Cardiac septum (tissue), 1 donor: ENCODE measurements at regions not wholly inside any gene's neighbourhood (a gene's known extent, or its start where the extent isn't known, plus 50 kb on each side); places are given as distances from the start of the nearest gene placed in this dataset.
"Not testable (repeated sequence)": the region's sequence is repeated elsewhere in the genome, so short reads cannot be mapped to it uniquely, and the experiment has no call there.

ENCODE experiments used
- DNase-seq: peaks from one replicate; pipeline ENCODE4 v3.0.0-alpha.2; 2020; ENCODE audit warnings: low spot score
- intact Hi-C: fragments of 100-400 bp; cut with DNase I; formaldehyde crosslinking; loops from one replicate; pipeline ENCODE4 v1.14.0; 2022
- donor health status: DM: no; HTN: no; CAD: no.

GRCh38 chr3:3499987-3500386 is 299.2 kb upstream of the LRRN1 start:
- intact Hi-C loops = no loop called here
- no peak for DNase-seq

GRCh38 chr3:3499012-3499562 is 300.1 kb upstream of the LRRN1 start:
- no peak for DNase-seq
- intact Hi-C loops = no loop called here

- no peak for DNase-seq
- intact Hi-C loops = no loop called here
Observed at GRCh38 chr3:3495611-3496010, 303.6 kb upstream of the LRRN1 start.

- intact Hi-C loops = no loop called here
- no peak for DNase-seq
Observed at GRCh38 chr3:3476669-3477068, 297.2 kb upstream of the CRBN start.

GRCh38 chr3:3468596-3468995 is 289.1 kb upstream of the CRBN start:
- intact Hi-C loops = no loop called here
- DNase-seq = no peak

GRCh38 chr3:3464131-3464530 is 284.6 kb upstream of the CRBN start:
- intact Hi-C loops = no loop called here
- DNase-seq = no peak

- no peak for DNase-seq
- intact Hi-C loops = no loop called here
Observed at GRCh38 chr3:3461317-3461716, 281.8 kb upstream of the CRBN start.

GRCh38 chr3:3448468-3448867 is 269.0 kb upstream of the CRBN start:
- no peak for DNase-seq
- intact Hi-C loops = no loop called here

- intact Hi-C loops = no loop called here
- DNase-seq = no peak
Observed at GRCh38 chr3:3447641-3448040, 268.1 kb upstream of the CRBN start.

- intact Hi-C loops = no loop called here
- DNase-seq = no peak
Observed at GRCh38 chr3:3446251-3446650, 266.8 kb upstream of the CRBN start.

- DNase-seq = no peak
- intact Hi-C loops = no loop called here
Observed at GRCh38 chr3:3443482-3443881, 264.0 kb upstream of the CRBN start.

- no peak for DNase-seq
- intact Hi-C loops = no loop called here
Observed at GRCh38 chr3:3433711-3434110, 254.2 kb upstream of the CRBN start.

- intact Hi-C loops = no loop called here
- no peak for DNase-seq
Observed at GRCh38 chr3:3429841-3430240, 250.3 kb upstream of the CRBN start.

- DNase-seq, intact Hi-C loops: not testable (repeated sequence)
Observed at GRCh38 chr3:3407707-3408106, 228.2 kb upstream of the CRBN start.

- intact Hi-C loops = no loop called here
- no peak for DNase-seq
Observed at GRCh38 chr3:3405131-3405530, 225.6 kb upstream of the CRBN start.

- intact Hi-C loops = no loop called here
Observed at GRCh38 chr3:3403700-3404099, 224.2 kb upstream of the CRBN start.

GRCh38 chr3:3392946-3393345 is 213.5 kb upstream of the CRBN start:
- DNase-seq = no peak
- intact Hi-C loops = no loop called here

More at GRCh38 chr3:3403700-3404099, 224.2 kb upstream of the CRBN start:
- no peak for DNase-seq

- intact Hi-C loops = no loop called here
- DNase-seq = no peak
Observed at GRCh38 chr3:3383461-3383860, 204.0 kb upstream of the CRBN start.

- intact Hi-C loops = no loop called here
- no peak for DNase-seq
Observed at GRCh38 chr3:3372210-3372777, 192.8 kb upstream of the CRBN start.

GRCh38 chr3:3368306-3368705 is 188.8 kb upstream of the CRBN start:
- intact Hi-C loops = no loop called here
- no peak for DNase-seq

GRCh38 chr3:3366386-3366785 is 186.9 kb upstream of the CRBN start:
- peak; percentile 74 for DNase-seq
- intact Hi-C loops = no loop called here

- no peak for DNase-seq
- intact Hi-C loops = no loop called here
Observed at GRCh38 chr3:3365716-3366115, 186.2 kb upstream of the CRBN start.
